ENCODE measurements at regions not wholly inside any gene's neighbourhood (a gene's known extent, or its start where the extent isn't known, plus 50 kb on each side); places are given as distances from the start of the nearest gene placed in this dataset.
"Not testable (repeated sequence)": the region's sequence is repeated elsewhere in the genome, so short reads cannot be mapped to it uniquely, and the experiment has no call there.

GRCh38 chr4:127344071-127344470 lies 288.7 kb upstream of the INTU start:
- DNase-seq (ENCODE audit: low read depth, low spot score) = no peak

GRCh38 chr4:127347936-127348335 lies 284.8 kb upstream of the INTU start:
- DNase-seq (ENCODE audit: low read depth, low spot score) = no peak

GRCh38 chr4:127352220-127353113 lies 280.3 kb upstream of the INTU start:
- DNase-seq (ENCODE audit: low read depth, low spot score) = no peak

GRCh38 chr4:127355743-127356142 lies 277.0 kb upstream of the INTU start:
- DNase-seq (ENCODE audit: low read depth, low spot score) = no peak

- DNase-seq (ENCODE audit: low read depth, low spot score) = no peak
Measured at GRCh38 chr4:127357765-127358164, 275.0 kb upstream of the INTU start.

GRCh38 chr4:127362686-127363085 lies 270.1 kb upstream of the INTU start:
- DNase-seq (ENCODE audit: low read depth, low spot score) = no peak

- no peak for DNase-seq (ENCODE audit: low read depth, low spot score)
Measured at GRCh38 chr4:127364397-127364796, 268.4 kb upstream of the INTU start.

- DNase-seq (ENCODE audit: low read depth, low spot score) = no peak
Measured at GRCh38 chr4:127364911-127365310, 267.8 kb upstream of the INTU start.

- DNase-seq (ENCODE audit: low read depth, low spot score) = no peak
Measured at GRCh38 chr4:127370604-127371003, 262.2 kb upstream of the INTU start.

GRCh38 chr4:127379499-127379898 lies 253.3 kb upstream of the INTU start:
- no peak for DNase-seq (ENCODE audit: low read depth, low spot score)

GRCh38 chr4:127379948-127380347 lies 252.8 kb upstream of the INTU start:
- DNase-seq (ENCODE audit: low read depth, low spot score) = not testable (repeated sequence)

- DNase-seq (ENCODE audit: low read depth, low spot score) = no peak
Measured at GRCh38 chr4:127383666-127384065, 249.1 kb upstream of the INTU start.

- DNase-seq (ENCODE audit: low read depth, low spot score) = no peak
Measured at GRCh38 chr4:127394516-127394915, 238.2 kb upstream of the INTU start.

GRCh38 chr4:127400276-127400675 lies 232.5 kb upstream of the INTU start:
- DNase-seq (ENCODE audit: low read depth, low spot score) = no peak

GRCh38 chr4:127400731-127401346 lies 231.9 kb upstream of the INTU start:
- DNase-seq (ENCODE audit: low read depth, low spot score) = peak; percentile 48

GRCh38 chr4:127403471-127404084 lies 229.2 kb upstream of the INTU start:
- no peak for DNase-seq (ENCODE audit: low read depth, low spot score)

GRCh38 chr4:127406187-127406586 lies 226.6 kb upstream of the INTU start:
- DNase-seq (ENCODE audit: low read depth, low spot score) = no peak

GRCh38 chr4:127407572-127407971 lies 225.2 kb upstream of the INTU start:
- DNase-seq (ENCODE audit: low read depth, low spot score) = not testable (repeated sequence)

GRCh38 chr4:127410201-127410600 lies 222.6 kb upstream of the INTU start:
- DNase-seq (ENCODE audit: low read depth, low spot score) = no peak

GRCh38 chr4:127410644-127411043 lies 222.1 kb upstream of the INTU start:
- no peak for DNase-seq (ENCODE audit: low read depth, low spot score)

- no peak for DNase-seq (ENCODE audit: low read depth, low spot score)
Measured at GRCh38 chr4:127414951-127415606, 217.7 kb upstream of the INTU start.

- no peak for DNase-seq (ENCODE audit: low read depth, low spot score)
Measured at GRCh38 chr4:127416115-127416514, 216.6 kb upstream of the INTU start.
